B cell (primary cell): ENCODE measurements at regions not wholly inside any gene's neighbourhood (a gene's known extent, or its start where the extent isn't known, plus 50 kb on each side); places are given as distances from the start of the nearest gene placed in this dataset.

ENCODE experiments used
- ATAC-seq: fragments of 200-7000 bp; cut with Tn5 transposase; one replicate; pipeline ENCODE4 v1.10.0; 2021; ENCODE audit warnings: low read depth, mild to moderate bottlenecking, moderate number of reproducible peaks, moderate library complexity
- CTCF ChIA-PET: fragments of 350-600 bp; sonication (Branson Sonifier 250); formaldehyde crosslinking; loops from one replicate; lab custom pipeline; 2021; ENCODE audit warnings: antibody characterized with exemption, inconsistent platforms; lab: Charles Lee
- POLR2A ChIA-PET: fragments of 350-600 bp; sonication (Branson Sonifier 250); formaldehyde crosslinking; loops from one replicate; lab custom pipeline; 2021; ENCODE audit warnings: antibody characterized with exemption; lab: Charles Lee
- DNase-seq: peaks from one replicate; pipeline ENCODE4 v3.0.0; 2013
- H2AFZ ChIP-seq: 2 replicates; pipeline ENCODE4 v1.6.1; 2012; ENCODE audit warnings: mild to moderate bottlenecking, low read depth, low read length; ENCODE audit not compliant: insufficient read depth, poor library complexity, severe bottlenecking
- H3K27ac ChIP-seq, 2 donors: 1 replicate in 1 of 2; 2 replicates in 1 of 2; pipeline ENCODE4 v1.5.1; 2012 to 2013; ENCODE audit warnings: low read length in 2 of 2, mild to moderate bottlenecking in 2 of 2, moderate library complexity in 1 of 2
- H3K27me3 ChIP-seq, 4 experiments: fragments of 200-600 bp in 1 of 4; sonication (generic) in 1 of 4; replicated peaks in 1 of 4; 1 replicate in 2 of 4; 2 replicates in 2 of 4; pipeline versions ENCODE4 v1.6.1 to v1.7.0; 2013 to 2016; ENCODE audit warnings: low read length in 3 of 4, mild to moderate bottlenecking in 2 of 4, mixed read lengths in 1 of 4, moderate library complexity in 1 of 4; ENCODE audit not compliant: insufficient read depth in 4 of 4, control insufficient read depth in 3 of 4; ENCODE audit errors: control extremely low read depth in 1 of 4
- H3K36me3 ChIP-seq, 2 experiments: replicated peaks in 1 of 2; 1 replicate in 1 of 2; 2 replicates in 1 of 2; pipeline versions ENCODE4 v1.6.1 to v1.7.1; 2013; ENCODE audit warnings: low read length in 1 of 2; ENCODE audit not compliant: insufficient read depth in 2 of 2, control insufficient read depth in 1 of 2; ENCODE audit errors: control extremely low read depth in 1 of 2, extremely low read depth in 1 of 2
- H3K4me1 ChIP-seq, 2 donors: fragments of 200-600 bp in 1 of 2; sonication (generic) in 1 of 2; 1 replicate in 1 of 2; 2 replicates in 1 of 2; pipeline versions ENCODE4 v1.5.1 to v1.6.1; 2013 to 2017; ENCODE audit warnings: low read length in 2 of 2; ENCODE audit not compliant: control insufficient read depth in 2 of 2, insufficient read depth in 2 of 2
- H3K4me2 ChIP-seq: replicated peaks from 2 replicates; pipeline ENCODE3; 2012; ENCODE audit warnings: mild to moderate bottlenecking, low read depth, low read length; ENCODE audit not compliant: poor library complexity, severe bottlenecking
- H3K4me3 ChIP-seq, 5 experiments: fragments of 200-600 bp in 1 of 5; sonication (generic) in 1 of 5; 1 replicate in 3 of 5; 2 replicates in 2 of 5; pipeline versions ENCODE4 v1.5.1 to v1.7.0; 2011 to 2016; ENCODE audit warnings: low read length in 4 of 5, mild to moderate bottlenecking in 4 of 5, low read depth in 2 of 5, control low read depth in 1 of 5, moderate library complexity in 1 of 5; ENCODE audit not compliant: insufficient read depth in 1 of 5; ENCODE audit errors: control extremely low read depth in 1 of 5, extremely low read depth in 1 of 5
- H3K79me2 ChIP-seq: fragments of 200-600 bp; sonication (generic); one replicate; pipeline ENCODE4 v1.6.0; 2016; ENCODE audit warnings: low read length; ENCODE audit not compliant: control insufficient read depth, insufficient read depth
- H3K9ac ChIP-seq: fragments of 200-600 bp; sonication (generic); 2 replicates; pipeline ENCODE4 v1.6.1; 2017; ENCODE audit warnings: mild to moderate bottlenecking, low read length, moderate library complexity
- H3K9me3 ChIP-seq, 3 donors: one replicate each; pipeline versions ENCODE4 v1.6.1 to v1.7.1; 2013; ENCODE audit warnings: low read length in 2 of 3; ENCODE audit not compliant: control insufficient read depth in 2 of 3, insufficient read depth in 1 of 3; ENCODE audit errors: control extremely low read depth in 1 of 3
- H4K20me1 ChIP-seq: 2 replicates; pipeline ENCODE4 v1.6.0; 2012; ENCODE audit warnings: mild to moderate bottlenecking, low read length; ENCODE audit not compliant: insufficient read depth, control insufficient read depth, poor library complexity, severe bottlenecking
- H3K27ac Mint-ChIP-seq: one replicate; pipeline ENCODE4 v1.8.0; 2021; ENCODE audit warnings: mixed read lengths
- H3K27me3 Mint-ChIP-seq: one replicate; pipeline ENCODE4 v1.8.0; 2021; ENCODE audit warnings: mixed read lengths
- H3K4me1 Mint-ChIP-seq: one replicate; pipeline ENCODE4 v1.8.0; 2021; ENCODE audit warnings: mixed read lengths
- H3K4me3 Mint-ChIP-seq: one replicate; pipeline ENCODE4 v1.8.0; 2021; ENCODE audit warnings: mixed read lengths
- H3K9me3 Mint-ChIP-seq: one replicate; pipeline ENCODE4 v1.8.0; 2022; ENCODE audit warnings: mixed read lengths; ENCODE audit not compliant: insufficient read depth
- CTCF ChIP-seq: fragments of 200-600 bp; IDR thresholded peaks from one replicate; pipeline ENCODE4 v1.8.0; 2022; ENCODE audit warnings: antibody characterized with exemption, mild to moderate bottlenecking
- EZH2 ChIP-seq: IDR thresholded peaks from 2 replicates; pipeline ENCODE4 v1.6.1; 2012; ENCODE audit warnings: borderline replicate concordance, low read depth, mild to moderate bottlenecking, moderate library complexity, low read length; ENCODE audit not compliant: insufficient read depth, poor library complexity, severe bottlenecking
- WGBS: methylation state at CpG from one replicate; pipeline ENCODE4 v1.1.5; 2013; ENCODE audit warnings: missing lambda C conversion rate; ENCODE audit not compliant: insufficient coverage; 5-methylcytosine and 5-hydroxymethylcytosine counted together
- intact Hi-C: fragments of 100-400 bp; cut with micrococcal nuclease; formaldehyde crosslinking; loops from one replicate; pipeline ENCODE4 v1.10.0; 2022

GRCh38 chr1:192862271-192862670 is 53.4 kb downstream of the RGS2 start:
- H3K27ac Mint-ChIP-seq = no peak overlapping the region
- H3K4me2 ChIP-seq = no peak overlapping the region

GRCh38 chr1:192866241-192866868 is 57.5 kb downstream of the RGS2 start:
- intact Hi-C loops = no loop called here
- ChIA-PET CTCF (no interaction called here), POLR2A (no interaction called here)
- H3K36me3 ChIP-seq = no peaks in the 10 kb centered on the region
- H4K20me1 ChIP-seq = no peaks in the 10 kb centered on the region
- H3K27me3 ChIP-seq = no peaks in the 10 kb centered on the region
- no peaks in the 10 kb centered on the region for H3K4me1 ChIP-seq
- no peak overlapping the region for H3K27ac ChIP-seq
- H3K4me3 ChIP-seq = no peak overlapping the region
- 92% methylated on average over 2 of the region's 5 CpGs for WGBS
- H3K9me3 ChIP-seq = no peaks in the 10 kb centered on the region
- no peak for DNase-seq
- no peaks in the 10 kb centered on the region for H3K4me1 Mint-ChIP-seq
- no peak overlapping the region for H3K9ac ChIP-seq
- no peak overlapping the region for H2AFZ ChIP-seq
- no peaks in the 10 kb centered on the region for H3K79me2 ChIP-seq
- H3K9me3 Mint-ChIP-seq = no peaks in the 10 kb centered on the region
- H3K4me2 ChIP-seq = no peak overlapping the region
- no peaks in the 10 kb centered on the region for H3K27me3 Mint-ChIP-seq
- no peak for TF ChIP-seq CTCF
- ATAC-seq = no peak
- H3K27ac Mint-ChIP-seq = no peak overlapping the region
- H3K4me3 Mint-ChIP-seq = no peak overlapping the region

More at GRCh38 chr1:192862271-192862670, 53.4 kb downstream of the RGS2 start:
- no peak overlapping the region for H3K27ac ChIP-seq
- POLR2A ChIA-PET = no interaction called here
- H2AFZ ChIP-seq = no peak overlapping the region
- no peaks in the 10 kb centered on the region for H3K36me3 ChIP-seq
- H4K20me1 ChIP-seq = no peaks in the 10 kb centered on the region
- DNase-seq = no peak
- H3K27me3 Mint-ChIP-seq = no peaks in the 10 kb centered on the region
- H3K9ac ChIP-seq = no peak overlapping the region
- no peaks in the 10 kb centered on the region for H3K79me2 ChIP-seq
- H3K9me3 ChIP-seq = no peaks in the 10 kb centered on the region
- intact Hi-C loops = no loop called here
- no peaks in the 10 kb centered on the region for H3K4me1 ChIP-seq
- H3K27me3 ChIP-seq = no peaks in the 10 kb centered on the region
- H3K4me1 Mint-ChIP-seq = no peaks in the 10 kb centered on the region
- no peak for ATAC-seq
- no peaks in the 10 kb centered on the region for H3K9me3 Mint-ChIP-seq
- CTCF ChIA-PET = no interaction called here
- WGBS = no CpG with 5 or more reads among the region's 1 CpG
- TF ChIP-seq CTCF (no peak), EZH2 (no peak)
- H3K4me3 ChIP-seq = no peak overlapping the region
- H3K4me3 Mint-ChIP-seq = no peak overlapping the region
